H9 (cell line): ENCODE measurements at regions not wholly inside any gene's neighbourhood (a gene's known extent, or its start where the extent isn't known, plus 50 kb on each side); places are given as distances from the start of the nearest gene placed in this dataset.

Source experiments
- DNase-seq: peaks from one replicate; pipeline ENCODE4 v3.0.0-alpha.2; 2017
- H2AFZ ChIP-seq: one replicate; pipeline ENCODE4 v1.6.1; 2013; ENCODE audit warnings: mild to moderate bottlenecking, low read length, control low read depth, moderate library complexity
- H2AK5ac ChIP-seq: 2 replicates; pipeline ENCODE4 v1.6.1; 2013; ENCODE audit warnings: low read length, control low read depth, mixed read lengths; ENCODE audit not compliant: insufficient read length
- H2BK120ac ChIP-seq: one replicate; pipeline ENCODE4 v1.6.1; 2013; ENCODE audit warnings: low read depth, mild to moderate bottlenecking, low read length, control low read depth, inconsistent platforms; ENCODE audit not compliant: poor library complexity, severe bottlenecking
- H2BK12ac ChIP-seq: 2 replicates; pipeline ENCODE4 v1.6.1; 2013; ENCODE audit warnings: low read length, control low read depth, mixed read lengths, low read depth; ENCODE audit not compliant: insufficient read length
- H2BK15ac ChIP-seq: 2 replicates; pipeline ENCODE4 v1.6.1; 2013; ENCODE audit warnings: low read depth, low read length, control low read depth
- H2BK20ac ChIP-seq: one replicate; pipeline ENCODE4 v1.6.1; 2013; ENCODE audit warnings: low read depth, mild to moderate bottlenecking, low read length, control low read depth, inconsistent platforms; ENCODE audit not compliant: poor library complexity, severe bottlenecking
- H2BK5ac ChIP-seq: 2 replicates; pipeline ENCODE4 v1.6.1; 2013; ENCODE audit warnings: low read length, control low read depth, mixed read lengths; ENCODE audit not compliant: insufficient read length
- H3K14ac ChIP-seq: 2 replicates; pipeline ENCODE4 v1.6.1; 2013; ENCODE audit warnings: low read length, control low read depth; ENCODE audit not compliant: insufficient read depth
- H3K18ac ChIP-seq: 2 replicates; pipeline ENCODE4 v1.6.1; 2013; ENCODE audit warnings: low read depth, mild to moderate bottlenecking, mixed read lengths, low read length, control low read depth; ENCODE audit not compliant: insufficient read length
- H3K23ac ChIP-seq: 2 replicates; pipeline ENCODE4 v1.6.1; 2013; ENCODE audit warnings: low read length, control low read depth, mixed read lengths, low read depth; ENCODE audit not compliant: insufficient read length
- H3K23me2 ChIP-seq: 2 replicates; pipeline ENCODE4 v1.6.1; 2013; ENCODE audit warnings: low read depth, mild to moderate bottlenecking, mixed read lengths, low read length, control low read depth; ENCODE audit not compliant: insufficient read length, poor library complexity, severe bottlenecking
- H3K27ac ChIP-seq: 2 replicates; pipeline ENCODE4 v1.5.1; 2013; ENCODE audit warnings: low read length, control low read depth, mixed read lengths, low read depth; ENCODE audit not compliant: insufficient read length
- H3K27me3 ChIP-seq: 2 replicates; pipeline ENCODE4 v1.6.1; 2013; ENCODE audit warnings: low read length, control low read depth, inconsistent platforms; ENCODE audit not compliant: insufficient read depth
- H3K4ac ChIP-seq: 2 replicates; pipeline ENCODE4 v1.6.1; 2013; ENCODE audit warnings: low read depth, mild to moderate bottlenecking, control low read depth, inconsistent platforms, low read length, moderate library complexity
- H3K4me1 ChIP-seq: 2 replicates; pipeline ENCODE4 v1.6.1; 2013; ENCODE audit warnings: low read length, control low read depth, inconsistent platforms; ENCODE audit not compliant: insufficient read depth
- H3K4me2 ChIP-seq: 2 replicates; pipeline ENCODE4 v1.6.1; 2013; ENCODE audit warnings: low read length, control low read depth, mixed read lengths; ENCODE audit not compliant: insufficient read length, insufficient read depth
- H3K56ac ChIP-seq: 2 replicates; pipeline ENCODE4 v1.6.1; 2013; ENCODE audit warnings: low read depth, mild to moderate bottlenecking, mixed read lengths, low read length, control low read depth; ENCODE audit not compliant: insufficient read length
- H3K79me1 ChIP-seq: 2 replicates; pipeline ENCODE4 v1.6.1; 2013; ENCODE audit warnings: low read depth, mild to moderate bottlenecking, moderate library complexity, low read length, control low read depth, inconsistent platforms; ENCODE audit not compliant: insufficient read depth, poor library complexity, severe bottlenecking
- H3K79me2 ChIP-seq: 2 replicates; pipeline ENCODE4 v1.6.1; 2013; ENCODE audit warnings: low read length, control low read depth, inconsistent platforms; ENCODE audit not compliant: insufficient read depth
- H3K9ac ChIP-seq: 2 replicates; pipeline ENCODE4 v1.6.1; 2013; ENCODE audit warnings: low read length, control low read depth, mixed read lengths; ENCODE audit not compliant: insufficient read length; ENCODE audit errors: extremely low read depth
- H3K9me3 ChIP-seq: one replicate; pipeline ENCODE4 v1.6.1; 2013; ENCODE audit warnings: low read depth, low read length, inconsistent platforms; ENCODE audit not compliant: control insufficient read depth
- H3T11ph ChIP-seq: one replicate; pipeline ENCODE4 v1.6.1; 2013; ENCODE audit warnings: mild to moderate bottlenecking, low read length, control low read depth, inconsistent platforms
- H4K20me1 ChIP-seq: one replicate; pipeline ENCODE4 v1.6.1; 2013; ENCODE audit not compliant: control insufficient read depth, insufficient read length, insufficient read depth
- H4K5ac ChIP-seq: 2 replicates; pipeline ENCODE4 v1.6.1; 2013; ENCODE audit warnings: low read depth, mild to moderate bottlenecking, mixed read lengths, low read length, control low read depth; ENCODE audit not compliant: insufficient read length
- H4K8ac ChIP-seq: replicated peaks from 2 replicates; pipeline ENCODE4 v1.6.1; 2013; ENCODE audit warnings: low read length, control low read depth, mixed read lengths, low read depth; ENCODE audit not compliant: insufficient read length
- H4K91ac ChIP-seq: 2 replicates; pipeline ENCODE4 v1.6.1; 2013; ENCODE audit warnings: low read depth, mild to moderate bottlenecking, moderate library complexity, mixed read lengths, low read length, control low read depth; ENCODE audit not compliant: insufficient read length
- H3K27ac Mint-ChIP-seq, 3 experiments: 2 replicates in 2 of 3; 3 replicates in 1 of 3; pipeline ENCODE4 v1.8.0; 2020 to 2021; ENCODE audit warnings: mixed read lengths in 3 of 3, mild to moderate bottlenecking in 1 of 3, moderate library complexity in 1 of 3
- H3K27me3 Mint-ChIP-seq: 2 replicates; pipeline ENCODE4 v1.8.0; 2021; ENCODE audit warnings: low read depth, mild to moderate bottlenecking, moderate library complexity, mixed read lengths
- H3K36me3 Mint-ChIP-seq, 3 experiments: 2 replicates in 2 of 3; 3 replicates in 1 of 3; pipeline ENCODE4 v1.8.0; 2020 to 2021; ENCODE audit warnings: low read depth in 3 of 3, mixed read lengths in 3 of 3; ENCODE audit not compliant: insufficient read depth in 1 of 3
- H3K4me1 Mint-ChIP-seq, 2 experiments: 2 replicates each; pipeline ENCODE4 v1.8.0; 2020; ENCODE audit warnings: mixed read lengths in 2 of 2
- H3K4me3 Mint-ChIP-seq, 2 experiments: 2 replicates in 1 of 2; 3 replicates in 1 of 2; pipeline ENCODE4 v1.8.0; 2020 to 2021; ENCODE audit warnings: mild to moderate bottlenecking in 2 of 2, mixed read lengths in 2 of 2, moderate library complexity in 1 of 2
- H3K9me3 Mint-ChIP-seq, 2 experiments: 2 replicates in 1 of 2; 3 replicates in 1 of 2; pipeline ENCODE4 v1.8.0; 2020; ENCODE audit warnings: mild to moderate bottlenecking in 2 of 2, mixed read lengths in 2 of 2, moderate library complexity in 1 of 2
- WGBS: extraction: QIAGEN DNeasy Blood & Tissue Kit; methylation state at CpG from one replicate; pipeline ENCODE4 v1.1.7; 2013; ENCODE audit warnings: missing lambda C conversion rate, low lambda C conversion rate, mixed read lengths; ENCODE audit not compliant: insufficient read length; ENCODE audit errors: extremely low coverage; 5-methylcytosine and 5-hydroxymethylcytosine counted together
- TF ChIP-seq, protein P1 (sequence below): fragments of 200-600 bp; sonication (generic); conservative IDR thresholded peaks from 3 replicates; pipeline ENCODE4 v1.8.0; 2021; ENCODE audit warnings: antibody characterized with exemption, mild to moderate bottlenecking

GRCh38 chr1:118649369-118650106 lies 338.6 kb downstream of the TBX15 start:
- H3K23ac ChIP-seq, result no peak overlapping the region
- no peak for DNase-seq
- no peak overlapping the region for H3K14ac ChIP-seq
- H2BK120ac ChIP-seq, result no peak overlapping the region
- no peaks in the 10 kb centered on the region for H3K4me1 ChIP-seq
- H2BK12ac ChIP-seq, result no peak overlapping the region
- H3K27ac ChIP-seq, result no peak overlapping the region
- H3T11ph ChIP-seq, result no peak overlapping the region
- H3K79me2 ChIP-seq, result no peaks in the 10 kb centered on the region
- H3K4me2 ChIP-seq, result no peak overlapping the region
- H4K91ac ChIP-seq, result no peak overlapping the region
- no peak overlapping the region for H3K4ac ChIP-seq
- WGBS, result no CpG with 5 or more reads among the region's 4 CpGs
- H3K23me2 ChIP-seq, result no peaks in the 10 kb centered on the region
- H4K5ac ChIP-seq, result no peak overlapping the region
- H3K79me1 ChIP-seq, result no peaks in the 10 kb centered on the region
- Mint-ChIP-seq H3K27me3 (no peaks in the 10 kb centered on the region), H3K27ac (no peak overlapping the region), H3K9me3 (peaks cover 2 to 4% of the 10 kb centered on the region in 2 experiments; a peak in 4 of 5 replicates), H3K4me3 (no peak overlapping the region), H3K4me1 (peaks cover 4 to 8% of the 10 kb centered on the region in 2 experiments; a peak in 3 of 4 replicates), H3K36me3 (0 out of 7 replicates have a peak, but pooled peaks cover 0 to 1% (median 0%) of the 10 kb centered on the region in 3 experiments)
- no peaks in the 10 kb centered on the region for H3K27me3 ChIP-seq
- no peaks in the 10 kb centered on the region for H4K20me1 ChIP-seq
- no peak overlapping the region for H2BK15ac ChIP-seq
- H3K9me3 ChIP-seq, result no peaks in the 10 kb centered on the region
- no peak overlapping the region for H3K9ac ChIP-seq
- no peak overlapping the region for H2BK20ac ChIP-seq
- H3K56ac ChIP-seq, result no peak overlapping the region
- no peak overlapping the region for H3K18ac ChIP-seq
- no peak overlapping the region for H2AK5ac ChIP-seq
- H2AFZ ChIP-seq, result no peak overlapping the region
- TF ChIP-seq, protein P1, sequence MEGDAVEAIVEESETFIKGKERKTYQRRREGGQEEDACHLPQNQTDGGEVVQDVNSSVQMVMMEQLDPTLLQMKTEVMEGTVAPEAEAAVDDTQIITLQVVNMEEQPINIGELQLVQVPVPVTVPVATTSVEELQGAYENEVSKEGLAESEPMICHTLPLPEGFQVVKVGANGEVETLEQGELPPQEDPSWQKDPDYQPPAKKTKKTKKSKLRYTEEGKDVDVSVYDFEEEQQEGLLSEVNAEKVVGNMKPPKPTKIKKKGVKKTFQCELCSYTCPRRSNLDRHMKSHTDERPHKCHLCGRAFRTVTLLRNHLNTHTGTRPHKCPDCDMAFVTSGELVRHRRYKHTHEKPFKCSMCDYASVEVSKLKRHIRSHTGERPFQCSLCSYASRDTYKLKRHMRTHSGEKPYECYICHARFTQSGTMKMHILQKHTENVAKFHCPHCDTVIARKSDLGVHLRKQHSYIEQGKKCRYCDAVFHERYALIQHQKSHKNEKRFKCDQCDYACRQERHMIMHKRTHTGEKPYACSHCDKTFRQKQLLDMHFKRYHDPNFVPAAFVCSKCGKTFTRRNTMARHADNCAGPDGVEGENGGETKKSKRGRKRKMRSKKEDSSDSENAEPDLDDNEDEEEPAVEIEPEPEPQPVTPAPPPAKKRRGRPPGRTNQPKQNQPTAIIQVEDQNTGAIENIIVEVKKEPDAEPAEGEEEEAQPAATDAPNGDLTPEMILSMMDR, result no peak
- no peak overlapping the region for H4K8ac ChIP-seq
- no peak overlapping the region for H2BK5ac ChIP-seq
